Trophoblast cell (in vitro differentiated cells and primary cell): ENCODE measurements at regions not wholly inside any gene's neighbourhood (a gene's known extent, or its start where the extent isn't known, plus 50 kb on each side); places are given as distances from the start of the nearest gene placed in this dataset.

Experiments
- DNase-seq, 2 donors: peaks; one replicate each; pipeline ENCODE4 v3.0.0-alpha.2; 2016
- H2AFZ ChIP-seq: 2 replicates; pipeline ENCODE4 v1.6.1; 2013; ENCODE audit warnings: low read length, moderate library complexity, mild to moderate bottlenecking; ENCODE audit not compliant: insufficient read depth, poor library complexity
- H2AK5ac ChIP-seq: 2 replicates; pipeline ENCODE4 v1.6.1; 2013; ENCODE audit warnings: mild to moderate bottlenecking, low read length
- H2BK120ac ChIP-seq: 2 replicates; pipeline ENCODE4 v1.6.1; 2013; ENCODE audit warnings: low read length, mild to moderate bottlenecking, moderate library complexity; ENCODE audit not compliant: insufficient read depth, poor library complexity
- H2BK12ac ChIP-seq: 2 replicates; pipeline ENCODE4 v1.6.1; 2013; ENCODE audit warnings: mild to moderate bottlenecking, low read length, moderate library complexity
- H2BK5ac ChIP-seq: 2 replicates; pipeline ENCODE4 v1.6.1; 2013; ENCODE audit warnings: low read length, low read depth, moderate library complexity, mild to moderate bottlenecking; ENCODE audit not compliant: poor library complexity
- H3K14ac ChIP-seq: 2 replicates; pipeline ENCODE4 v1.6.1; 2013; ENCODE audit warnings: mild to moderate bottlenecking, low read length
- H3K18ac ChIP-seq: 2 replicates; pipeline ENCODE4 v1.6.1; 2013; ENCODE audit warnings: mild to moderate bottlenecking, low read length
- H3K23ac ChIP-seq: 2 replicates; pipeline ENCODE4 v1.6.1; 2013; ENCODE audit warnings: low read length
- H3K27ac ChIP-seq: 2 replicates; pipeline ENCODE4 v1.5.1; 2013; ENCODE audit warnings: low read depth, mild to moderate bottlenecking, inconsistent platforms, low read length, moderate library complexity
- H3K27me3 ChIP-seq: 2 replicates; pipeline ENCODE4 v1.6.1; 2013; ENCODE audit warnings: inconsistent platforms, mild to moderate bottlenecking, low read length, moderate library complexity; ENCODE audit not compliant: insufficient read depth
- H3K36me3 ChIP-seq, 2 experiments: 1 replicate in 1 of 2; 2 replicates in 1 of 2; pipeline ENCODE4 v1.6.1; 2013; ENCODE audit warnings: low read length in 2 of 2, mild to moderate bottlenecking in 2 of 2, moderate library complexity in 1 of 2; ENCODE audit not compliant: insufficient read depth in 2 of 2, control insufficient read depth in 1 of 2
- H3K4ac ChIP-seq: 2 replicates; pipeline ENCODE4 v1.6.1; 2013; ENCODE audit warnings: low read depth, mild to moderate bottlenecking, low read length, moderate library complexity
- H3K4me1 ChIP-seq, 2 experiments: 1 replicate in 1 of 2; 2 replicates in 1 of 2; pipeline ENCODE4 v1.6.1; 2013; ENCODE audit warnings: low read length in 2 of 2, mild to moderate bottlenecking in 2 of 2, moderate library complexity in 1 of 2; ENCODE audit not compliant: insufficient read depth in 2 of 2, control insufficient read depth in 1 of 2
- H3K4me2 ChIP-seq: 2 replicates; pipeline ENCODE4 v1.6.1; 2013; ENCODE audit warnings: inconsistent platforms, mild to moderate bottlenecking, low read length, moderate library complexity
- H3K4me3 ChIP-seq: 2 replicates; pipeline ENCODE4 v1.5.1; 2013; ENCODE audit warnings: mild to moderate bottlenecking, low read depth, low read length, inconsistent platforms
- H3K79me1 ChIP-seq: one replicate; pipeline ENCODE4 v1.6.1; 2013; ENCODE audit warnings: low read length
- H3K79me2 ChIP-seq: 2 replicates; pipeline ENCODE4 v1.6.1; 2013; ENCODE audit warnings: low read length, mild to moderate bottlenecking; ENCODE audit not compliant: control insufficient read depth, insufficient read depth, poor library complexity
- H3K9ac ChIP-seq: 2 replicates; pipeline ENCODE4 v1.6.1; 2013; ENCODE audit warnings: mild to moderate bottlenecking, low read length
- H3K9me3 ChIP-seq: 2 replicates; pipeline ENCODE4 v1.6.1; 2013; ENCODE audit warnings: low read depth, mild to moderate bottlenecking, control low read depth, inconsistent platforms, low read length; ENCODE audit not compliant: insufficient read depth
- H4K12ac ChIP-seq: 2 replicates; pipeline ENCODE4 v1.6.1; 2013; ENCODE audit warnings: low read depth, mild to moderate bottlenecking, low read length, moderate library complexity
- H4K8ac ChIP-seq: 2 replicates; pipeline ENCODE4 v1.6.1; 2013; ENCODE audit warnings: low read depth, mild to moderate bottlenecking, low read length, moderate library complexity
- H4K91ac ChIP-seq: one replicate; pipeline ENCODE4 v1.6.1; 2013; ENCODE audit warnings: low read depth, mild to moderate bottlenecking, low read length, moderate library complexity
- WGBS: extraction: QIAGEN DNeasy Blood & Tissue Kit; methylation state at CpG from one replicate; pipeline ENCODE4 v1.1.7; 2013; ENCODE audit warnings: missing lambda C conversion rate; ENCODE audit not compliant: insufficient read length, insufficient coverage; ENCODE audit errors: extremely low coverage; 5-methylcytosine and 5-hydroxymethylcytosine counted together

DNA sequence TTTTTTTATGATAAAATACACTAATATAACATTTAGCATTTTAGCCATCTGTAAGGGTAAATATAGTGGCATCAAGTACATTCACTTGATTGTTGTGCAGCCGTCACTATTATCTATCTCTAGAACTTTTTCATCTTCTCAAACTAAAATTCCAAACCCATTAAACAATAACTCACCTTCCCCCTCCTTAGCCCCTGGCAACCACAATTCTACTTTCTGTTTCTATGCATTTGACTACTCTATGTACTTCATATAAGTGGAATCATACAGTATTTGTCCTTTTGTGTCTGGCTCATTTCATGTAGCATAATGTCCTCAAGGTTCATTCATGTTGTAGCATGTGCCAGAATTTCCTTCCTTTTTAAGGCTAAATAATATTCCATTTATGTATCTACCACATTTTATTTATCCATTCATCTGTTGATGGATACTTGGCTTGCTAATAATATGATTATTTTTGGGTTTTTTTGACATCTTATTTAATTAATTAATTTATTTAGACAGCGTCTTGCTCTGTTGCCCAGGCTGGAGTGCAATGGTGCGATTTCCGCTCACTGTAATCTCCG is 69.6 kb upstream of the MACF1 start:
- no peak overlapping the region for H3K4me2 ChIP-seq
- no peak overlapping the region for H4K91ac ChIP-seq
- no peak overlapping the region for H3K14ac ChIP-seq
- H4K12ac ChIP-seq, result no peak overlapping the region
- H3K36me3 ChIP-seq, result no peaks in the 10 kb centered on the region
- no peak overlapping the region for H3K27ac ChIP-seq
- no peak overlapping the region for H3K4ac ChIP-seq
- WGBS, result no CpG with 5 or more reads among the region's 5 CpGs
- no peak overlapping the region for H2AK5ac ChIP-seq
- H3K4me1 ChIP-seq, result peaks cover 9 to 12% of the 10 kb centered on the region in 2 experiments
- H3K18ac ChIP-seq, result no peak overlapping the region
- no peaks in the 10 kb centered on the region for H3K79me1 ChIP-seq
- H3K23ac ChIP-seq, result no peak overlapping the region
- H2BK5ac ChIP-seq, result no peak overlapping the region
- H3K9me3 ChIP-seq, result no peaks in the 10 kb centered on the region
- peaks cover 7% of the 10 kb centered on the region for H3K79me2 ChIP-seq
- H3K4me3 ChIP-seq, result no peak overlapping the region
- H2AFZ ChIP-seq, result no peak overlapping the region
- no peak overlapping the region for H4K8ac ChIP-seq
- no peak overlapping the region for H3K9ac ChIP-seq
- no peak overlapping the region for H2BK120ac ChIP-seq
- no peaks in the 10 kb centered on the region for H3K27me3 ChIP-seq
- H2BK12ac ChIP-seq, result no peak overlapping the region
- DNase-seq, result peak; percentile 61 to 76

DNA sequence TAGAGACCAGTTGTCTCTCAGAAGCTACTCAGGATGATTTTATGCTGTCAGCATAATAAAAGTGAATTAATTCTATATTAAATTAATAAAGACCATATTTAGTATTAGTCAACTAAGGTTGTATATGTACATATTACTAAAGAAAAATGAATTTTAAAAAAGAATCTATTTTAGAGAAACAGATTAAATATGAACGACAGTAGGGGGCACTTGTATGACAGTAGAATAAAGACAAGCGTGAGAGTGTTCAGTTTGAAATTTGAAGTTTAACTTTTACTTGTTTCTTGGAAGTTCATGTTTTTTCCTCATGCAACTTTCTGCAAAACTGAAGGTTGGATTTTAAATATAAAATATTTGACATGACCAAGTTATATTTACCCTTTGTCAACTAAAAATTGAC is 67.9 kb upstream of the MACF1 start:
- Histone ChIP-seq H3K14ac (no peak overlapping the region), H2BK120ac (no peak overlapping the region), H3K79me1 (no peaks in the 10 kb centered on the region), H2AK5ac (no peak overlapping the region), H3K4me2 (no peak overlapping the region), H4K91ac (no peak overlapping the region), H3K18ac (no peak overlapping the region), H3K4me1 (peaks cover 13 to 17% of the 10 kb centered on the region in 2 experiments), H3K23ac (no peak overlapping the region), H3K79me2 (peaks cover 7% of the 10 kb centered on the region), H4K12ac (no peak overlapping the region), H3K4me3 (no peak overlapping the region), H3K9me3 (no peaks in the 10 kb centered on the region), H3K4ac (no peak overlapping the region), H2AFZ (no peak overlapping the region), H3K27ac (no peak overlapping the region), H3K36me3 (no peaks in the 10 kb centered on the region), H3K9ac (no peak overlapping the region), H2BK12ac (no peak overlapping the region), H4K8ac (no peak overlapping the region), H3K27me3 (no peaks in the 10 kb centered on the region), H2BK5ac (no peak overlapping the region)
- no CpG with 5 or more reads among the region's 2 CpGs for WGBS
- no peak for DNase-seq

DNA sequence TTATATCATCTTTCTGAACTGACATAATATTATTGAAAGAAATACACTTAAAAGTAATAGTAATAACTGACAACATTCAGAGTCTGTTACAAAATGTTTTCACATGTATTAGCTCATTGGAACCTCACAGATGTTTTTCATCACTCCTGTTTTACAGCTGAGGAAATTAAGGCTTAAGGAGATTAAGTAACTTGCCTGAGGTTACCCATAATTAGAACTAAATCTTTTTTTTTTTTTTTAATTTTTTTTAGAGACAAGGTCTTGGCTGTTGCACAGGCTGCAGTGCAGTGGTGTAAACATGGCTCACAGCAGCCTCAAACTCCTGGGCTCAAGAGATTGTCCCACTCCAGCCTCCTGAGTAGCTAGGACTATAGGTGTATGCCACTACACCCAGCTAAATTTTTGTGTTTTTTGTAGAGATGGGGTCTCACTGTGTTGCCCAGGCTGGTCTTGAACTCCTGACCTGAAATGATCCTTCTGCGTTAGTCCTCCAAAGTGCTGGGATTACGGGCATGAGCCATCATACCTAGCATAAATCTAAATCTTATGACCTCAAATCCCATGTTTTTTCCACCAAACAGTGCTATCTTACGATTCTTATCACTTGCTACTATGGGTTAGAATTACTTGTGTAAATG is 64.7 kb upstream of the MACF1 start:
- no peak overlapping the region for H2AFZ ChIP-seq
- H3K23ac ChIP-seq, result no peak overlapping the region
- no peak overlapping the region for H3K14ac ChIP-seq
- no peak overlapping the region for H2AK5ac ChIP-seq
- no peak overlapping the region for H4K8ac ChIP-seq
- H2BK120ac ChIP-seq, result no peak overlapping the region
- no peaks in the 10 kb centered on the region for H3K36me3 ChIP-seq
- H3K4me1 ChIP-seq, result peaks cover 12 to 23% of the 10 kb centered on the region in 2 experiments
- H3K18ac ChIP-seq, result no peak overlapping the region
- no CpG with 5 or more reads among the region's 3 CpGs for WGBS
- no peak overlapping the region for H3K4ac ChIP-seq
- no peak overlapping the region for H2BK5ac ChIP-seq
- H3K79me1 ChIP-seq, result peaks cover 1% of the 10 kb centered on the region
- H3K9ac ChIP-seq, result no peak overlapping the region
- H4K12ac ChIP-seq, result no peak overlapping the region
- peaks cover 7% of the 10 kb centered on the region for H3K79me2 ChIP-seq
- no peak overlapping the region for H3K27ac ChIP-seq
- no peak overlapping the region for H4K91ac ChIP-seq
- DNase-seq, result peak in 1 of 2 donors; percentile 36
- H3K4me2 ChIP-seq, result no peak overlapping the region
- no peaks in the 10 kb centered on the region for H3K9me3 ChIP-seq
- no peak overlapping the region for H3K4me3 ChIP-seq
- no peaks in the 10 kb centered on the region for H3K27me3 ChIP-seq
- H2BK12ac ChIP-seq, result no peak overlapping the region

DNA sequence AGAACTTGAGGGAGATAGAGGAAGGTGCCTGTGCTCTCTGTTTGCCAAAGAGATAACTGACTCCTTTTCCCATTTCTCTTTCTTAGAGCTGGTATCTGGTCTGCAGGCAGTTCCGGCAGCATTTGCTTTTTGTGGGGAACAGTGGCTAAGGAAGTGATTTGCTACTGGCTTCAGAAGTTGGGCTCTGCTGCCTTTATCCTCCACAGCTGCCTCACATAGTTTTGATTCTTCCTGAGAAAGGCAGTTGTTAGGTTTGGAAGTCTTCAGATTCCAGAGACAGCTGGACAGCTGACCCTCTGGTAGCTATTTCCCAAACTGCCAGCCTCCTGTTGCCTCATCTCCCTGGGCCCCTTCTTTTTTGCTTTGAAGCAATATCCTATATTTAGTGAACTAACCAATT is 62.6 kb upstream of the MACF1 start:
- Histone ChIP-seq H2BK12ac (no peak overlapping the region), H3K36me3 (no peaks in the 10 kb centered on the region), H3K23ac (no peak overlapping the region), H2AFZ (no peak overlapping the region), H3K4ac (no peak overlapping the region), H2BK120ac (no peak overlapping the region), H3K4me1 (peaks cover 10 to 27% of the 10 kb centered on the region in 2 experiments), H3K4me3 (no peak overlapping the region), H4K12ac (no peak overlapping the region), H4K8ac (no peak overlapping the region), H3K18ac (no peak overlapping the region), H3K9ac (no peak overlapping the region), H3K27me3 (no peaks in the 10 kb centered on the region), H3K9me3 (no peaks in the 10 kb centered on the region), H3K14ac (no peak overlapping the region), H2BK5ac (no peak overlapping the region), H3K4me2 (peak overlapping the region; percentile 30), H3K79me2 (peaks cover 5% of the 10 kb centered on the region), H4K91ac (no peak overlapping the region), H2AK5ac (no peak overlapping the region), H3K27ac (peak overlapping the region; percentile 62), H3K79me1 (peaks cover 1% of the 10 kb centered on the region)
- DNase-seq, result peak; percentile 67 to 91
- WGBS, result no CpG with 5 or more reads among the region's 1 CpG
